H1 (cell line): ENCODE measurements at regions not wholly inside any gene's neighbourhood (a gene's known extent, or its start where the extent isn't known, plus 50 kb on each side); places are given as distances from the start of the nearest gene placed in this dataset.

Experiments used
- CTCF ChIA-PET: fragments of 300-600 bp; sonication (Branson Sonifier 250); formaldehyde crosslinking; loops from one replicate; lab custom pipeline; 2021; ENCODE audit not compliant: partially characterized antibody; lab: Charles Lee
- POLR2A ChIA-PET: fragments of 300-600 bp; sonication (Branson Sonifier 250); formaldehyde crosslinking; loops from one replicate; lab custom pipeline; 2021; ENCODE audit warnings: inconsistent platforms; ENCODE audit not compliant: partially characterized antibody; lab: Charles Lee
- DNase-seq, 2 experiments: peaks; one replicate each; pipeline versions ENCODE4 v3.0.0 to v3.0.0-alpha.2; 2010 to 2022; ENCODE audit warnings: low spot score in 2 of 2, low read depth in 1 of 2, mixed read lengths in 1 of 2
- FAIRE-seq: peaks from 2 replicates; lab custom pipeline; 2011; peaks lifted over from hg19 to GRCh38; lab: Jason Lieb, UNC
- H2AFZ ChIP-seq: 2 replicates; pipeline ENCODE4 v1.8.1; 2012; ENCODE audit warnings: low read length, inconsistent platforms
- H2AK5ac ChIP-seq: 2 replicates; pipeline ENCODE4 v1.6.1; 2013; ENCODE audit warnings: low read depth, low read length
- H2BK120ac ChIP-seq: replicated peaks from 2 replicates; pipeline ENCODE3; 2013; ENCODE audit warnings: low read depth, low read length, inconsistent platforms
- H2BK12ac ChIP-seq: 2 replicates; pipeline ENCODE4 v1.6.1; 2013; ENCODE audit warnings: low read depth, low read length
- H2BK15ac ChIP-seq: 2 replicates; pipeline ENCODE4 v1.6.1; 2013; ENCODE audit warnings: low read length
- H2BK20ac ChIP-seq: 2 replicates; pipeline ENCODE4 v1.6.1; 2013; ENCODE audit warnings: low read length
- H2BK5ac ChIP-seq: 2 replicates; pipeline ENCODE4 v1.6.1; 2013; ENCODE audit warnings: low read depth, low read length
- H3K14ac ChIP-seq: 2 replicates; pipeline ENCODE4 v1.6.1; 2013; ENCODE audit warnings: inconsistent platforms; ENCODE audit not compliant: insufficient read length
- H3K18ac ChIP-seq: 2 replicates; pipeline ENCODE4 v1.6.1; 2013; ENCODE audit warnings: low read length; ENCODE audit errors: extremely low read depth
- H3K23ac ChIP-seq: 2 replicates; pipeline ENCODE4 v1.6.1; 2013; ENCODE audit warnings: inconsistent platforms; ENCODE audit not compliant: insufficient read length
- H3K23me2 ChIP-seq: 2 replicates; pipeline ENCODE4 v1.6.1; 2013; ENCODE audit warnings: low read depth, low read length
- H3K27ac ChIP-seq: 2 replicates; pipeline ENCODE4 v1.6.1; 2011; ENCODE audit warnings: low read depth, low read length, inconsistent platforms
- H3K27me3 ChIP-seq, 4 experiments: replicated peaks in 1 of 4; 1 replicate in 1 of 4; 2 replicates in 3 of 4; pipeline versions ENCODE4 v1.6.1 to v1.8.1; 2011 to 2013; ENCODE audit warnings: low read length in 3 of 4, mild to moderate bottlenecking in 3 of 4, inconsistent platforms in 2 of 4, mixed read lengths in 2 of 4, moderate library complexity in 1 of 4; ENCODE audit not compliant: control insufficient read depth in 3 of 4, insufficient read depth in 3 of 4; ENCODE audit errors: extremely low read depth in 1 of 4
- H3K36me3 ChIP-seq, 4 experiments: 2 replicates each; pipeline versions ENCODE4 v1.6.1 to v1.8.1; 2011 to 2013; ENCODE audit warnings: mild to moderate bottlenecking in 4 of 4, low read length in 3 of 4, moderate library complexity in 2 of 4, control low read depth in 1 of 4, inconsistent platforms in 1 of 4; ENCODE audit not compliant: insufficient read depth in 4 of 4, control insufficient read depth in 2 of 4
- H3K4ac ChIP-seq: replicated peaks from 2 replicates; pipeline ENCODE3; 2013; ENCODE audit warnings: low read length, low read depth, mixed read lengths, inconsistent platforms; ENCODE audit not compliant: insufficient read length
- H3K4me1 ChIP-seq, 4 experiments: replicated peaks in 1 of 4; 1 replicate in 1 of 4; 2 replicates in 3 of 4; pipeline versions ENCODE4 v1.6.1 to v1.8.1; 2011 to 2013; ENCODE audit warnings: low read length in 3 of 4, inconsistent platforms in 2 of 4, mixed read lengths in 1 of 4; ENCODE audit not compliant: insufficient read depth in 4 of 4, control insufficient read depth in 3 of 4
- H3K4me2 ChIP-seq, 2 experiments: 2 replicates each; pipeline versions ENCODE4 v1.6.1 to v1.8.1; 2011 to 2013; ENCODE audit warnings: low read depth in 2 of 2, low read length in 2 of 2, control low read depth in 1 of 2, inconsistent platforms in 1 of 2, mild to moderate bottlenecking in 1 of 2; ENCODE audit not compliant: insufficient read depth in 1 of 2
- H3K4me3 ChIP-seq, 4 experiments: fragments of 200-600, 300-600 bp in 1 of 4; sonication (generic), shearing (Covaris generic), sonication (Bioruptor Twin) in 1 of 4; 2 replicates each; pipeline versions ENCODE4 v1.5.1 to v1.8.1; 2011 to 2016; ENCODE audit warnings: low read length in 4 of 4, low read depth in 3 of 4, control low read depth in 2 of 4, inconsistent platforms in 2 of 4, mild to moderate bottlenecking in 2 of 4, mixed read lengths in 1 of 4, moderate library complexity in 1 of 4; ENCODE audit not compliant: insufficient read depth in 2 of 4; ENCODE audit errors: extremely low read depth in 1 of 4
- H3K56ac ChIP-seq: replicated peaks from 2 replicates; pipeline ENCODE3; 2013; ENCODE audit warnings: low read depth, mild to moderate bottlenecking, mixed read lengths, low read length, inconsistent platforms; ENCODE audit not compliant: insufficient read length
- H3K79me1 ChIP-seq: 2 replicates; pipeline ENCODE4 v1.6.1; 2013; ENCODE audit warnings: low read depth, low read length, control low read depth
- H3K79me2 ChIP-seq, 2 experiments: 2 replicates each; pipeline versions ENCODE4 v1.6.1 to v1.8.1; 2012 to 2013; ENCODE audit warnings: low read length in 2 of 2, mild to moderate bottlenecking in 2 of 2, inconsistent platforms in 1 of 2; ENCODE audit not compliant: insufficient read depth in 2 of 2, control insufficient read depth in 1 of 2
- H3K9ac ChIP-seq, 4 experiments: replicated peaks in 1 of 4; 1 replicate in 1 of 4; 2 replicates in 3 of 4; pipeline versions ENCODE4 v1.6.1 to v1.8.1; 2011 to 2013; ENCODE audit warnings: low read depth in 3 of 4, low read length in 3 of 4, control low read depth in 2 of 4, mild to moderate bottlenecking in 2 of 4, moderate library complexity in 2 of 4, inconsistent platforms in 1 of 4; ENCODE audit errors: extremely low read depth in 1 of 4
- H3K9me3 ChIP-seq, 2 experiments: 2 replicates each; pipeline versions ENCODE4 v1.6.1 to v1.8.1; 2012 to 2013; ENCODE audit warnings: mild to moderate bottlenecking in 2 of 2, moderate library complexity in 2 of 2, control low read depth in 1 of 2, inconsistent platforms in 1 of 2, low read depth in 1 of 2, low read length in 1 of 2, mixed read lengths in 1 of 2; ENCODE audit not compliant: insufficient read depth in 2 of 2
- H4K20me1 ChIP-seq, 2 experiments: replicated peaks in 1 of 2; 2 replicates each; pipeline versions ENCODE3 to v1.8.1; 2011 to 2013; ENCODE audit warnings: inconsistent platforms in 2 of 2, low read length in 2 of 2, mild to moderate bottlenecking in 1 of 2; ENCODE audit not compliant: insufficient read depth in 2 of 2, control insufficient read depth in 1 of 2
- H4K5ac ChIP-seq: 2 replicates; pipeline ENCODE4 v1.6.1; 2013; ENCODE audit warnings: low read length, low read depth, mixed read lengths, inconsistent platforms; ENCODE audit not compliant: insufficient read length
- H4K8ac ChIP-seq: 2 replicates; pipeline ENCODE4 v1.8.0; 2013; ENCODE audit warnings: mild to moderate bottlenecking, moderate library complexity, low read length, inconsistent platforms; ENCODE audit not compliant: insufficient read depth; ENCODE audit errors: extremely low read depth
- H4K91ac ChIP-seq: replicated peaks from 2 replicates; pipeline ENCODE3; 2013; ENCODE audit warnings: low read length, mixed read lengths, inconsistent platforms; ENCODE audit not compliant: insufficient read length
- BACH1 ChIP-seq: IDR thresholded peaks from 2 replicates; pipeline ENCODE4 v1.6.1; 2012; ENCODE audit warnings: low read length, improper control_type of control experiment
- GABPA ChIP-seq: IDR thresholded peaks from 2 replicates; pipeline ENCODE4 v1.6.1; 2011; ENCODE audit warnings: mild to moderate bottlenecking, low read length, moderate library complexity, borderline replicate concordance; ENCODE audit not compliant: insufficient read depth
- KDM5A ChIP-seq: fragments of 200-600 bp; IDR thresholded peaks from 2 replicates; pipeline ENCODE4 v1.7.1; 2012; ENCODE audit warnings: mild to moderate bottlenecking, low read length, inconsistent platforms, mixed read lengths
- NANOG ChIP-seq: IDR thresholded peaks from 2 replicates; pipeline ENCODE4 v1.6.1; 2011; ENCODE audit warnings: low read length, low read depth, mild to moderate bottlenecking, inconsistent platforms; ENCODE audit not compliant: insufficient read depth, poor library complexity, severe bottlenecking
- NRF1 ChIP-seq: IDR thresholded peaks from 2 replicates; pipeline ENCODE4 v1.6.1; 2011; ENCODE audit warnings: mild to moderate bottlenecking, low read depth, low read length, improper control_type of control experiment
- PHF8 ChIP-seq: fragments of 200-600 bp; sonication (generic); conservative IDR thresholded peaks from 2 replicates; pipeline ENCODE4 v1.7.1; 2012; ENCODE audit warnings: low read depth, mild to moderate bottlenecking, inconsistent platforms, low read length, moderate library complexity
- RBBP5 ChIP-seq: IDR thresholded peaks from 2 replicates; pipeline ENCODE4 v1.7.1; 2012; ENCODE audit warnings: low read depth, mild to moderate bottlenecking, inconsistent platforms, low read length, moderate library complexity, borderline replicate concordance
- SIN3A ChIP-seq, 2 experiments: IDR thresholded peaks in 1 of 2; conservative IDR thresholded peaks in 1 of 2; 2 replicates each; pipeline ENCODE4 v1.6.1; 2011 to 2012; ENCODE audit warnings: low read length in 2 of 2, improper control_type of control experiment in 1 of 2, low read depth in 1 of 2, mild to moderate bottlenecking in 1 of 2
- SIRT6 ChIP-seq: IDR thresholded peaks from one replicate; pipeline ENCODE4 v1.7.1; 2012; ENCODE audit warnings: low read length, inconsistent platforms
- SIX5 ChIP-seq: IDR thresholded peaks from 2 replicates; pipeline ENCODE4 v1.6.1; 2011; ENCODE audit warnings: mild to moderate bottlenecking, low read depth, low read length
- SRF ChIP-seq: IDR thresholded peaks from 2 replicates; pipeline ENCODE4 v1.6.1; 2011; ENCODE audit warnings: mild to moderate bottlenecking, low read depth, low read length, moderate library complexity
- TCF12 ChIP-seq: IDR thresholded peaks from 2 replicates; pipeline ENCODE4 v1.6.1; 2011; ENCODE audit warnings: low read depth, mild to moderate bottlenecking, low read length
- YY1 ChIP-seq: IDR thresholded peaks from 2 replicates; pipeline ENCODE4 v1.6.1; 2011; ENCODE audit warnings: low read depth, mild to moderate bottlenecking, low read length
- WGBS, 2 experiments: shearing (Covaris generic) in 1 of 2; methylation state at CpG; one replicate each; pipeline versions ENCODE4 v1.1.6 to v1.1.7; 2013 to 2015; ENCODE audit warnings: low lambda C conversion rate in 2 of 2, mixed read lengths in 2 of 2, inconsistent platforms in 1 of 2, low coverage in 1 of 2, missing lambda C conversion rate in 1 of 2; ENCODE audit not compliant: insufficient replicate concordance in 2 of 2, insufficient coverage in 1 of 2, insufficient read length in 1 of 2; ENCODE audit errors: extremely low coverage in 1 of 2, missing lambda C conversion rate in 1 of 2; 5-methylcytosine and 5-hydroxymethylcytosine counted together
- TF ChIP-seq, protein P1 (sequence below): IDR thresholded peaks from 2 replicates; pipeline ENCODE4 v1.6.1; 2011; ENCODE audit warnings: low read length, improper control_type of control experiment

DNA sequence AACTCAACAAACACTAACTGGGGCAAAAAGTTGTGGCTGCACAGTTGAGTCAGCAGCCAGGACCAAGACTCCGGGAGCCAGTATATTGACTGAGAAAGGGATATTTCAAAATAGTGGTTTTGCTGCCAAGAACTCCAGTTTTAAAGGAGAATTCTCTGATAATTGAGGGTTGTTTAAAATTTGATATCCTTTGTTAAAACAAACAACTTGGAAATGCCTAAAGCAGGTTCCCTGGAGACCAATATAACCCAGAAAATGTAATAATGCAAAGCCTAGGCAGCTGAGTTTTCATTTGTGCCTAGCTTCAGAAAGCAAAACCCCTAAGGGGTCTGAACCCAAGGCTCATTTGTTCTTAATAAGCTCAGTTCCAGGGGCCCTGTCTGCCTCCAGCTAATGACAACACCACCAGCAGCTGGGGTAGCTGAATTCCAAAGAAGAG is 311.7 kb upstream of the CCDC196 start:
- ChIA-PET POLR2A (no interaction called here), CTCF (no interaction called here)
- Histone ChIP-seq H4K20me1 (no peaks in the 10 kb centered on the region), H3K4ac (no peak overlapping the region), H2AK5ac (no peak overlapping the region), H3K4me3 (no peak overlapping the region), H3K23ac (no peak overlapping the region), H3K18ac (no peak overlapping the region), H2BK12ac (no peak overlapping the region), H3K4me1 (0 out of 7 replicates have a peak, but pooled peaks cover 0 to 3% (median 0%) of the 10 kb centered on the region in 4 experiments), H2BK5ac (no peak overlapping the region), H3K27me3 (no peaks in the 10 kb centered on the region), H3K23me2 (no peaks in the 10 kb centered on the region), H4K8ac (no peak overlapping the region), H3K4me2 (no peak overlapping the region), H4K5ac (no peak overlapping the region), H2BK120ac (no peak overlapping the region), H3K9me3 (peaks cover 0 to 6% of the 10 kb centered on the region in 2 experiments; a peak in 1 of 4 replicates), H3K79me1 (no peaks in the 10 kb centered on the region), H3K36me3 (no peaks in the 10 kb centered on the region), H3K79me2 (no peaks in the 10 kb centered on the region), H4K91ac (no peak overlapping the region), H2BK15ac (no peak overlapping the region), H2AFZ (no peak overlapping the region), H3K14ac (no peak overlapping the region), H2BK20ac (no peak overlapping the region), H3K9ac (no peak overlapping the region), H3K27ac (no peak overlapping the region), H3K56ac (no peak overlapping the region)
- WGBS, 2 experiments, result 87% methylated on average over 1 of the region's 1 CpG; no CpG with 5 or more reads in 1 of the 2 experiments
- FAIRE-seq (no peak), DNase-seq (no peak)
- TF ChIP-seq TCF12 (no peak), NRF1 (no peak), RBBP5 (no peak), NANOG (no peak), YY1 (no peak), SIN3A (conservative IDR thresholded peaks at IDR 0.05 in 1 of 2, IDR thresholded peaks at IDR 0.05 in 1 of 2; ENCODE audit: low read depth in 1 of 2, low read length in 2 of 2) (no peak), SIRT6 (no peak), GABPA (no peak), SIX5 (no peak), KDM5A (no peak), PHF8 (no peak), BACH1 (no peak), SRF (no peak)
- TF ChIP-seq, protein P1, sequence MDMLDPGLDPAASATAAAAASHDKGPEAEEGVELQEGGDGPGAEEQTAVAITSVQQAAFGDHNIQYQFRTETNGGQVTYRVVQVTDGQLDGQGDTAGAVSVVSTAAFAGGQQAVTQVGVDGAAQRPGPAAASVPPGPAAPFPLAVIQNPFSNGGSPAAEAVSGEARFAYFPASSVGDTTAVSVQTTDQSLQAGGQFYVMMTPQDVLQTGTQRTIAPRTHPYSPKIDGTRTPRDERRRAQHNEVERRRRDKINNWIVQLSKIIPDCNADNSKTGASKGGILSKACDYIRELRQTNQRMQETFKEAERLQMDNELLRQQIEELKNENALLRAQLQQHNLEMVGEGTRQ, result no peak
